RCC 7860 (cell line): ENCODE measurements at regions not wholly inside any gene's neighbourhood (a gene's known extent, or its start where the extent isn't known, plus 50 kb on each side); places are given as distances from the start of the nearest gene placed in this dataset.
"Not testable (repeated sequence)": the region's sequence is repeated elsewhere in the genome, so short reads cannot be mapped to it uniquely, and the experiment has no call there.

Experiments used
- DNase-seq: peaks from one replicate; pipeline ENCODE4 v3.0.0-alpha.2; 2015; ENCODE audit warnings: low spot score
- FAIRE-seq: peaks from 2 replicates; lab custom pipeline; 2012; peaks lifted over from hg19 to GRCh38; lab: Jason Lieb, UNC

- no peak for FAIRE-seq
- DNase-seq, result no peak
These were observed 110.8 kb upstream of the IGF1R start for GRCh38 chr15:98537516-98538060.

GRCh38 chr15:98541519-98541918 is 106.8 kb upstream of the IGF1R start:
- DNase-seq (no peak), FAIRE-seq (no peak)

GRCh38 chr15:98543237-98543636 is 105.1 kb upstream of the IGF1R start:
- FAIRE-seq (no peak), DNase-seq (no peak)

- DNase-seq (no peak), FAIRE-seq (no peak)
These were observed 102.0 kb upstream of the IGF1R start for GRCh38 chr15:98546329-98546728.

GRCh38 chr15:98547275-98547674 is 101.1 kb upstream of the IGF1R start:
- DNase-seq (no peak), FAIRE-seq (no peak)

GRCh38 chr15:98547741-98548138 is 100.6 kb upstream of the IGF1R start:
- no peak for FAIRE-seq
- no peak for DNase-seq

- DNase-seq, result no peak
- no peak for FAIRE-seq
These were observed 100.0 kb upstream of the IGF1R start for GRCh38 chr15:98548139-98548971.

- no peak for FAIRE-seq
- DNase-seq, result no peak
These were observed 99.3 kb upstream of the IGF1R start for GRCh38 chr15:98549003-98549402.

GRCh38 chr15:98549741-98550140 is 98.6 kb upstream of the IGF1R start:
- DNase-seq, result no peak
- FAIRE-seq, result no peak

GRCh38 chr15:98550363-98550762 is 98.0 kb upstream of the IGF1R start:
- not testable (repeated sequence) for DNase-seq, FAIRE-seq

GRCh38 chr15:98551936-98552562 is 96.3 kb upstream of the IGF1R start:
- DNase-seq (no peak), FAIRE-seq (no peak)

GRCh38 chr15:98554272-98555172 is 93.8 kb upstream of the IGF1R start:
- DNase-seq, result no peak
- FAIRE-seq, result no peak

GRCh38 chr15:98555173-98555515 is 93.2 kb upstream of the IGF1R start:
- no peak for DNase-seq
- no peak for FAIRE-seq

GRCh38 chr15:98556321-98556720 is 92.0 kb upstream of the IGF1R start:
- no peak for FAIRE-seq
- DNase-seq, result no peak

- no peak for FAIRE-seq
- no peak for DNase-seq
These were observed 88.0 kb upstream of the IGF1R start for GRCh38 chr15:98560338-98560737.

- no peak for DNase-seq
- FAIRE-seq, result no peak
These were observed 87.0 kb upstream of the IGF1R start for GRCh38 chr15:98561169-98561941.

GRCh38 chr15:98562331-98562937 is 85.9 kb upstream of the IGF1R start:
- no peak for DNase-seq
- no peak for FAIRE-seq

- DNase-seq (no peak), FAIRE-seq (no peak)
These were observed 82.8 kb upstream of the IGF1R start for GRCh38 chr15:98565566-98565965.

- FAIRE-seq (no peak), DNase-seq (peak; percentile 47)
These were observed 80.4 kb upstream of the IGF1R start for GRCh38 chr15:98567951-98568350.

- FAIRE-seq (no peak), DNase-seq (no peak)
These were observed 79.8 kb upstream of the IGF1R start for GRCh38 chr15:98568382-98569017.
